SK-N-SH treated with all-trans-retinoic acid at 6 μM for 48 hours (cell line): ENCODE measurements at regions not wholly inside any gene's neighbourhood (a gene's known extent, or its start where the extent isn't known, plus 50 kb on each side); places are given as distances from the start of the nearest gene placed in this dataset.
A peak's percentile ranks its signal among the peaks of the same experiment; 100 is the strongest.

ENCODE experiments used
- ATAC-seq: fragments of 200-7000 bp; cut with Tn5 transposase; 3 replicates; pipeline ENCODE4 v1.9.1; 2020; ENCODE audit warnings: mild to moderate bottlenecking, moderate library complexity
- ARNTL ChIP-seq: fragments of 450-650 bp; formaldehyde crosslinking; IDR thresholded peaks from 2 replicates; pipeline ENCODE4 v1.5.0; 2020; ENCODE audit warnings: low read depth, mild to moderate bottlenecking, moderate library complexity, borderline replicate concordance
- BACH2 ChIP-seq: fragments of 250-450 bp; sonication (Bioruptor Pico); IDR thresholded peaks from 2 replicates; pipeline ENCODE4 v1.9.0; 2021; ENCODE audit warnings: mild to moderate bottlenecking, borderline replicate concordance
- CREB5 ChIP-seq: fragments of 250-450 bp; sonication (Bioruptor Pico); IDR thresholded peaks from 2 replicates; pipeline ENCODE4 v1.5.1; 2020; ENCODE audit warnings: low read depth, mild to moderate bottlenecking, moderate library complexity
- CSDC2 ChIP-seq: fragments of 250-450 bp; sonication (Bioruptor Pico); IDR thresholded peaks from 2 replicates; pipeline ENCODE4 v1.5.0; 2020; ENCODE audit warnings: mild to moderate bottlenecking, moderate library complexity
- CSRNP3 ChIP-seq: fragments of 250-450 bp; sonication (Bioruptor Pico); IDR thresholded peaks from 2 replicates; pipeline ENCODE4 v1.5.1; 2021; ENCODE audit warnings: mild to moderate bottlenecking, moderate library complexity
- ESRRG ChIP-seq: fragments of 250-450 bp; sonication (Bioruptor Pico); IDR thresholded peaks from 2 replicates; pipeline ENCODE4 v1.6.1; 2021; ENCODE audit warnings: mild to moderate bottlenecking
- OSR1 ChIP-seq: fragments of 250-450 bp; sonication (Bioruptor Pico); IDR thresholded peaks from 2 replicates; pipeline ENCODE4 v1.8.0; 2022; ENCODE audit warnings: moderate library complexity, mild to moderate bottlenecking, inconsistent platforms
- PATZ1 ChIP-seq: fragments of 250-450 bp; sonication (Bioruptor Pico); IDR thresholded peaks from 2 replicates; pipeline ENCODE4 v1.8.0; 2020; ENCODE audit warnings: mild to moderate bottlenecking, moderate library complexity, borderline replicate concordance
- POU6F1 ChIP-seq: fragments of 250-450 bp; sonication (Bioruptor Pico); IDR thresholded peaks from 2 replicates; pipeline ENCODE4 v1.8.0; 2021; ENCODE audit warnings: low read depth, mild to moderate bottlenecking, moderate library complexity, borderline replicate concordance
- RARB ChIP-seq: fragments of 250-450 bp; sonication (Bioruptor Pico); IDR thresholded peaks from 2 replicates; pipeline ENCODE4 v1.8.0; 2021; ENCODE audit warnings: mild to moderate bottlenecking, moderate library complexity
- SNAI2 ChIP-seq: fragments of 250-450 bp; sonication (Bioruptor Pico); IDR thresholded peaks from 2 replicates; pipeline ENCODE4 v1.5.0; 2020; ENCODE audit warnings: mild to moderate bottlenecking, moderate library complexity
- TCF4 ChIP-seq: fragments of 250-450 bp; sonication (Bioruptor Pico); IDR thresholded peaks from 2 replicates; pipeline ENCODE4 v1.8.0; 2021; ENCODE audit warnings: mild to moderate bottlenecking, moderate library complexity, borderline replicate concordance
- TOX ChIP-seq: fragments of 250-450 bp; sonication (Bioruptor Pico); IDR thresholded peaks from 2 replicates; pipeline ENCODE4 v1.8.0; 2021; ENCODE audit warnings: mild to moderate bottlenecking, moderate library complexity, borderline replicate concordance
- TSHZ2 ChIP-seq: fragments of 250-450 bp; sonication (Bioruptor Pico); IDR thresholded peaks from 2 replicates; pipeline ENCODE4 v1.5.0; 2020; ENCODE audit warnings: mild to moderate bottlenecking, moderate library complexity
- ZC3H10 ChIP-seq: fragments of 250-450 bp; sonication (Bioruptor Pico); IDR thresholded peaks from 2 replicates; pipeline ENCODE4 v1.5.1; 2021; ENCODE audit warnings: mild to moderate bottlenecking, moderate library complexity
- ZFP30 ChIP-seq: fragments of 450-650 bp; formaldehyde crosslinking; IDR thresholded peaks from 2 replicates; pipeline ENCODE4 v1.5.0; 2022; ENCODE audit warnings: mild to moderate bottlenecking, moderate library complexity
- ZNF565 ChIP-seq: fragments of 450-650 bp; formaldehyde crosslinking; conservative IDR thresholded peaks from 2 replicates; pipeline ENCODE4 v1.5.0; 2020; ENCODE audit warnings: low read depth, mild to moderate bottlenecking, moderate library complexity
- ZNF70 ChIP-seq: fragments of 450-650 bp; formaldehyde crosslinking; IDR thresholded peaks from 2 replicates; pipeline ENCODE4 v1.5.0; 2020; ENCODE audit warnings: mild to moderate bottlenecking, moderate library complexity
- ZNF8 ChIP-seq: fragments of 450-650 bp; formaldehyde crosslinking; IDR thresholded peaks from 2 replicates; pipeline ENCODE4 v1.5.0; 2020; ENCODE audit warnings: mild to moderate bottlenecking, moderate library complexity

- no peak for ATAC-seq
- TF ChIP-seq CSDC2 (CRISPR knock-in tag) (no peak), TCF4 (CRISPR knock-in tag) (no peak), OSR1 (CRISPR knock-in tag) (no peak), ZC3H10 (CRISPR knock-in tag) (no peak), ZNF565 (CRISPR knock-in tag) (no peak), CSRNP3 (no peak), POU6F1 (CRISPR knock-in tag) (no peak), CREB5 (no peak), SNAI2 (CRISPR knock-in tag) (no peak), ARNTL (CRISPR knock-in tag) (no peak), RARB (CRISPR knock-in tag) (no peak), ZFP30 (no peak), TOX (CRISPR knock-in tag) (no peak), ESRRG (CRISPR knock-in tag) (no peak), ZNF70 (CRISPR knock-in tag) (no peak)
Measured at GRCh38 chr9:87278971-87279733, 218.5 kb upstream of the DAPK1 start.

- TF ChIP-seq ZNF565 (CRISPR knock-in tag) (no peak), TCF4 (CRISPR knock-in tag) (no peak), ZNF70 (CRISPR knock-in tag) (no peak), CSDC2 (CRISPR knock-in tag) (no peak)
- ATAC-seq = no peak
Measured at GRCh38 chr9:87280421-87280820, 217.2 kb upstream of the DAPK1 start.

GRCh38 chr9:87282538-87282937 lies 215.1 kb upstream of the DAPK1 start:
- peak; percentile 73 for ATAC-seq
- TF ChIP-seq ZNF8 (CRISPR knock-in tag) (no peak), ZNF565 (CRISPR knock-in tag) (no peak), CSDC2 (CRISPR knock-in tag) (no peak), ARNTL (CRISPR knock-in tag) (no peak), TOX (CRISPR knock-in tag) (no peak), PATZ1 (CRISPR knock-in tag) (no peak), SNAI2 (CRISPR knock-in tag) (no peak), TCF4 (CRISPR knock-in tag) (no peak), OSR1 (CRISPR knock-in tag) (no peak), TSHZ2 (no peak), BACH2 (CRISPR knock-in tag) (no peak), RARB (CRISPR knock-in tag) (no peak)
